ENCODE measurements at regions not wholly inside any gene's neighbourhood (a gene's known extent, or its start where the extent isn't known, plus 50 kb on each side); places are given as distances from the start of the nearest gene placed in this dataset.

DNA sequence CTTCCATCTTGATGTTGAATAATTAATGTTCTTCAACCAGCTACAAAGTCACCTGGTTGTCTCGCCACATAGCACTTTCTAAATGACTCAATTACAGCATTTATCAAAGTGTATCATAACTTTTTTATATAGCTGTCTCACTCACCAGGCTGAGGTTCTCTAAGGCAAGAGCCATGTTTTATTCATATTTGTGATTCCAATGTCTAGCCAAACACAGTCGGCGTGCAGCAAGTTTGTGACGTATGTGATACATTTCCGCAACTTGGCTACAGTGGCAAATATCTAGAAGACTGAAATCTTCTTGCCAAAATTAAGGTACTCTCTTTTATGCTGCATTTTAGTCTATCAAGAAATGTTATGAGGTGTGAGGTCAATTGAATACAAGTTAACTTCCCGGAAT lies 94.2 kb upstream of the WASF3 start:
- Histone ChIP-seq H3K9me3 (replicated peaks; ENCODE audit: control insufficient read depth, insufficient read depth, low read length) (no peaks in the 10 kb centered on the region), H3K4me2 (ENCODE audit: insufficient read depth, low read length) (no peak overlapping the region), H3K4me1 (ENCODE audit: control insufficient read depth, extremely low read depth, insufficient read depth, low read length) (no peaks in the 10 kb centered on the region), H3K4me3 (replicated peaks in 1 of 3; ENCODE audit: insufficient read depth in 1 of 3, low read depth in 1 of 3, low read length in 3 of 3) (no peak overlapping the region), H3K79me2 (ENCODE audit: control insufficient read depth, insufficient read depth, low read length) (no peaks in the 10 kb centered on the region), H3K27me3 (ENCODE audit: control insufficient read depth in 2 of 2, insufficient read depth in 2 of 2, low read length in 2 of 2) (no peaks in the 10 kb centered on the region), H4K20me1 (replicated peaks; ENCODE audit: control insufficient read depth, extremely low read depth, insufficient read depth, low read length) (no peaks in the 10 kb centered on the region), H3K9ac (replicated peaks; ENCODE audit: extremely low read depth, insufficient read depth, low read length) (no peak overlapping the region), H3K36me3 (ENCODE audit: control insufficient read depth in 2 of 2, extremely low read depth in 1 of 2, insufficient read depth in 2 of 2, low read length in 2 of 2) (no peaks in the 10 kb centered on the region), H3K9me1 (replicated peaks; ENCODE audit: control insufficient read depth, extremely low read depth, insufficient read depth, low read length) (no peaks in the 10 kb centered on the region), H3K27ac (ENCODE audit: insufficient read depth, low read depth, low read length) (no peak overlapping the region), H2AFZ (ENCODE audit: low read depth, low read length) (no peak overlapping the region)
- intact Hi-C loops (cut with micrococcal nuclease) = no loop called here
- CTCF ChIA-PET = interaction anchor here (1.2 kb wide), 1 partner anchor 235 kb away, joined by 3 read pairs; no protein-coding TSS in a partner anchor
- dilution Hi-C loops (cut with MboI; ENCODE audit: extremely low pct_ligation_motif_present, low sequenced_read_pairs) = no loop called here
- TF ChIP-seq JUN (IDR thresholded peaks at IDR 0.05; ENCODE audit: borderline replicate concordance, insufficient read depth, insufficient read length, low read depth) (no peak), POLR2AphosphoS5 (IDR thresholded peaks at IDR 0.05; ENCODE audit: insufficient read depth, low read depth, low read length) (no peak)
- TF ChIP-seq, protein P1, sequence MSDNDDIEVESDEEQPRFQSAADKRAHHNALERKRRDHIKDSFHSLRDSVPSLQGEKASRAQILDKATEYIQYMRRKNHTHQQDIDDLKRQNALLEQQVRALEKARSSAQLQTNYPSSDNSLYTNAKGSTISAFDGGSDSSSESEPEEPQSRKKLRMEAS (IDR thresholded peaks at IDR 0.05; ENCODE audit: insufficient read depth, insufficient read length) = no peak
- no peak for DNase-seq (ENCODE audit: low read depth, low spot score)
- FAIRE-seq = no peak
- POLR2A ChIA-PET = no interaction called here
- no TSS peak for BruUV-seq (replicated peaks)

- DNase-seq (ENCODE audit: low read depth, low spot score) (no peak), FAIRE-seq (no peak)
- ChIA-PET CTCF (interaction anchor here (1.2 kb wide), 1 partner anchor 235 kb away, joined by 3 read pairs; no protein-coding TSS in a partner anchor), POLR2A (no interaction called here)
- H3K9me1 ChIP-seq (replicated peaks; ENCODE audit: control insufficient read depth, extremely low read depth, insufficient read depth, low read length) = no peaks in the 10 kb centered on the region
- H3K36me3 ChIP-seq (ENCODE audit: control insufficient read depth in 2 of 2, extremely low read depth in 1 of 2, insufficient read depth in 2 of 2, low read length in 2 of 2) = no peaks in the 10 kb centered on the region
- H3K27me3 ChIP-seq (ENCODE audit: control insufficient read depth in 2 of 2, insufficient read depth in 2 of 2, low read length in 2 of 2) = peaks cover 0 to 4% of the 10 kb centered on the region in 2 experiments
- no TSS peak for BruUV-seq (replicated peaks)
- TF ChIP-seq CTCF (IDR thresholded peaks at IDR 0.05; ENCODE audit: extremely low read depth in 1 of 2, insufficient read depth in 1 of 2, low read depth in 1 of 2, low read length in 2 of 2) (no peak), FOS (IDR thresholded peaks at IDR 0.05; ENCODE audit: borderline replicate concordance, insufficient read depth, low read length) (no peak), JUN (IDR thresholded peaks at IDR 0.05; ENCODE audit: borderline replicate concordance, insufficient read depth, insufficient read length, low read depth) (no peak), GATA2 (IDR thresholded peaks at IDR 0.05; ENCODE audit: insufficient read depth, insufficient read length, low read depth, low read length) (no peak), POLR2AphosphoS5 (IDR thresholded peaks at IDR 0.05; ENCODE audit: insufficient read depth, low read depth, low read length) (no peak), POLR2A (IDR thresholded peaks at IDR 0.05; ENCODE audit: low read depth, low read length) (no peak), MYC (IDR thresholded peaks at IDR 0.05; ENCODE audit: low read depth, low read length) (no peak), EZH2 (IDR thresholded peaks at IDR 0.05; ENCODE audit: borderline replicate concordance, low read depth, low read length, severe bottlenecking) (no peak)
- TF ChIP-seq, protein P1 (IDR thresholded peaks at IDR 0.05; ENCODE audit: insufficient read depth, insufficient read length) = no peak
- no peak overlapping the region for H3K4me3 ChIP-seq (replicated peaks in 1 of 3; ENCODE audit: insufficient read depth in 1 of 3, low read depth in 1 of 3, low read length in 3 of 3)
- no peaks in the 10 kb centered on the region for H3K79me2 ChIP-seq (ENCODE audit: control insufficient read depth, insufficient read depth, low read length)
- no peak overlapping the region for H3K9ac ChIP-seq (replicated peaks; ENCODE audit: extremely low read depth, insufficient read depth, low read length)
- no peak overlapping the region for H3K4me2 ChIP-seq (ENCODE audit: insufficient read depth, low read length)
- H3K4me1 ChIP-seq (ENCODE audit: control insufficient read depth, extremely low read depth, insufficient read depth, low read length) = no peaks in the 10 kb centered on the region
- dilution Hi-C loops (cut with MboI; ENCODE audit: extremely low pct_ligation_motif_present, low sequenced_read_pairs) = no loop called here
- H4K20me1 ChIP-seq (replicated peaks; ENCODE audit: control insufficient read depth, extremely low read depth, insufficient read depth, low read length) = no peaks in the 10 kb centered on the region
- no peak overlapping the region for H2AFZ ChIP-seq (ENCODE audit: low read depth, low read length)
- no peak overlapping the region for H3K27ac ChIP-seq (ENCODE audit: insufficient read depth, low read depth, low read length)
- intact Hi-C loops (cut with micrococcal nuclease) = no loop called here
- H3K9me3 ChIP-seq (replicated peaks; ENCODE audit: control insufficient read depth, insufficient read depth, low read length) = no peaks in the 10 kb centered on the region
Observed at GRCh38 chr13:26463848-26464247, 93.6 kb upstream of the WASF3 start.

Measured in endothelial cell of umbilical vein (primary cell).